GM18505 (cell line): ENCODE measurements at regions not wholly inside any gene's neighbourhood (a gene's known extent, or its start where the extent isn't known, plus 50 kb on each side); places are given as distances from the start of the nearest gene placed in this dataset.

Experiments used
- ATAC-seq: cut with Tn5 transposase; IDR thresholded peaks from one replicate; pipeline ENCODE4 v1.9.1; 2021; ENCODE audit not compliant: unreplicated experiment
- POLR2A ChIP-seq: IDR thresholded peaks from 4 replicates; pipeline ENCODE4 v1.6.1; 2011; ENCODE audit warnings: borderline replicate concordance; ENCODE audit not compliant: insufficient read depth, insufficient read length; ENCODE audit errors: extremely low read depth

DNA sequence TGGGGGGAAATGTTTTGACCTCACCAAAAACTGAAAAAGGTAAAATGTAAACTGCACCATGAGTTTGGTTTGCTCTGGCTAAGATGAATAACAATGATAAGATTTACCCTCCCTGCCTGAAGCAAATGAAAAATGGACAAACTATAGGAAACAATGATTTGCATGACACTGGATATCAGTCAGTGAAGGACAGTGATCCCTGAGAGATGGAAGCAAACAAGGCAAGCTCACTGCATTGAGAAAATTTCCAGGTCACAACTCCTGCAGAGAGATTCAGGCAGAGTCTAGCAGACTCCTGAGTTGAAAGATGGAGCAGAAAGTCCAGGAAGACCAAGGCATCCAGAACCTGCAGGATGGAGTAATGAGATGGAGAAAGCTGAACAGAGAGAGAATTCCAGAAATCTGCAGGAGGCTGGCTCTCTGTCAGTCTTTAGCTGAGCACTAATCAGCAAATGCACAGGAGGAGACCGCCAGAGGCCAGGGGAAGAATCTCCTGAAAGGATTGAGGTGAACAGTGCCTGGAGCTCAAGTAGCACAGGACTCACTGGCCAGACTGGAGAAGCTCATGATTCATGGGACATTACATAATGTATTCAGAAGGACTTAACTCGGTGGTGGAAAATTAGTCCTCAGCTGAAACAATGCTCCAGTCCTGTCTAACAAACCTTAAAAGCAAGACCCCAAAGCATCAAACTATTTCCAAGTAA lies 51.2 kb upstream of the PALS2 start:
- ATAC-seq = no peak
- TF ChIP-seq POLR2A = no peak
